HCT116 (cell line): ENCODE measurements at regions not wholly inside any gene's neighbourhood (a gene's known extent, or its start where the extent isn't known, plus 50 kb on each side); places are given as distances from the start of the nearest gene placed in this dataset.

Experiments used
- ATAC-seq: fragments of 200-7000 bp; cut with Tn5 transposase; 2 replicates; pipeline ENCODE4 v1.9.1; 2020; ENCODE audit warnings: mild to moderate bottlenecking, moderate library complexity
- BruUV-seq: library from RNA; stranded (reverse); fragments of 400-500 nt; replicated peaks from 2 replicates; lab custom pipeline; 2021; lab: Mats Ljungman, UMichigan
- CTCF ChIA-PET: fragments of 300-600 bp; sonication (Branson Sonifier 250); formaldehyde crosslinking; loops from one replicate; lab custom pipeline; 2021; ENCODE audit warnings: antibody characterized with exemption; lab: Charles Lee
- POLR2A ChIA-PET: fragments of 300-600, 350-600 bp; sonication (Branson Sonifier 250); formaldehyde crosslinking; loops from one replicate; lab custom pipeline; 2021; ENCODE audit warnings: antibody characterized with exemption; lab: Charles Lee
- RAD21 ChIA-PET, 2 experiments: fragments of 300-600 bp; sonication (Branson Sonifier 250); formaldehyde crosslinking; loops; one replicate each; lab custom pipeline; 2023; ENCODE audit warnings: low total read pairs in 2 of 2; ENCODE audit not compliant: uncharacterized antibody in 2 of 2, unreplicated experiment in 2 of 2, low non-redundant PET in 1 of 2; lab: Charles Lee
- DNase-seq: peaks from one replicate; pipeline ENCODE4 v3.0.0-alpha.2; 2010; ENCODE audit warnings: low read depth, low spot score
- H2AFZ ChIP-seq: fragments of 200-600 bp; shearing (Covaris generic), sonication (generic); 2 replicates; pipeline ENCODE4 v1.6.1; 2017; ENCODE audit warnings: low read depth, mixed run types, mixed read lengths, antibody characterized with exemption, low read length; ENCODE audit not compliant: poor library complexity, severe bottlenecking
- H3K27ac ChIP-seq: 2 replicates; pipeline ENCODE4 v1.5.1; 2012; ENCODE audit warnings: low read depth, low read length
- H3K27me3 ChIP-seq: fragments of 200-600 bp; sonication (generic); 2 replicates; pipeline ENCODE4 v1.6.1; 2016; ENCODE audit warnings: mixed run types, low read length, mixed read lengths; ENCODE audit not compliant: insufficient read depth
- H3K36me3 ChIP-seq, 2 experiments: fragments of 200-500 bp in 1 of 2; fragments of 200-600 bp in 1 of 2; sonication (Bioruptor generic) in 1 of 2; sonication (generic) in 1 of 2; 2 replicates each; pipeline versions ENCODE4 v1.5.1 to v1.6.1; 2014 to 2016; ENCODE audit warnings: low read length in 2 of 2, inconsistent platforms in 1 of 2, mixed read lengths in 1 of 2, mixed run types in 1 of 2; ENCODE audit not compliant: insufficient read depth in 2 of 2, control insufficient read depth in 1 of 2
- H3K4me1 ChIP-seq, 2 experiments: fragments of 200-600 bp in 1 of 2; sonication (generic) in 1 of 2; 2 replicates each; pipeline versions ENCODE4 v1.5.1 to v1.6.1; 2012 to 2017; ENCODE audit warnings: low read length in 2 of 2, inconsistent platforms in 1 of 2, mild to moderate bottlenecking in 1 of 2, mixed read lengths in 1 of 2, mixed run types in 1 of 2, moderate library complexity in 1 of 2; ENCODE audit not compliant: insufficient read depth in 2 of 2, control insufficient read depth in 1 of 2
- H3K4me2 ChIP-seq: fragments of 200-600 bp; sonication (generic); 2 replicates; pipeline ENCODE4 v1.6.1; 2017; ENCODE audit warnings: mixed run types, low read length, mixed read lengths
- H3K4me3 ChIP-seq, 2 experiments: fragments of 200-600 bp in 1 of 2; sonication (generic) in 1 of 2; replicated peaks in 1 of 2; 2 replicates each; pipeline ENCODE4 v1.5.1; 2011 to 2016; ENCODE audit warnings: low read length in 2 of 2, control low read depth in 1 of 2, low read depth in 1 of 2, mild to moderate bottlenecking in 1 of 2, mixed read lengths in 1 of 2, mixed run types in 1 of 2
- H3K79me2 ChIP-seq: fragments of 200-600 bp; sonication (generic); 2 replicates; pipeline ENCODE4 v1.6.1; 2017; ENCODE audit warnings: mild to moderate bottlenecking, mixed run types, low read length, moderate library complexity, mixed read lengths; ENCODE audit not compliant: insufficient read depth
- H3K9ac ChIP-seq: fragments of 200-600 bp; sonication (generic); 2 replicates; pipeline ENCODE4 v1.6.1; 2016; ENCODE audit warnings: low read length, mixed read lengths
- H3K9me2 ChIP-seq: fragments of 200-600 bp; sonication (generic), shearing (Covaris generic); 2 replicates; pipeline ENCODE4 v1.6.1; 2017; ENCODE audit warnings: mixed run types, mild to moderate bottlenecking, moderate library complexity; ENCODE audit not compliant: insufficient read depth
- H3K9me3 ChIP-seq, 2 experiments: fragments of 200-500 bp in 1 of 2; fragments of 200-600 bp in 1 of 2; sonication (Bioruptor generic) in 1 of 2; sonication (generic) in 1 of 2; 2 replicates each; pipeline ENCODE4 v1.6.1; 2014 to 2017; ENCODE audit warnings: low read length in 2 of 2, mixed read lengths in 2 of 2, inconsistent platforms in 1 of 2, low read depth in 1 of 2, mild to moderate bottlenecking in 1 of 2, mixed run types in 1 of 2, moderate library complexity in 1 of 2; ENCODE audit not compliant: control insufficient read depth in 1 of 2, insufficient read depth in 1 of 2
- H4K20me1 ChIP-seq: fragments of 200-600 bp; sonication (generic), shearing (Covaris generic); 2 replicates; pipeline ENCODE4 v1.6.1; 2017; ENCODE audit warnings: mixed run types, mild to moderate bottlenecking, moderate library complexity; ENCODE audit not compliant: insufficient read depth
- ATF3 ChIP-seq: IDR thresholded peaks from 2 replicates; pipeline ENCODE4 v1.6.1; 2012
- CBX3 ChIP-seq: IDR thresholded peaks from 2 replicates; pipeline ENCODE4 v1.6.1; 2012; ENCODE audit warnings: low read depth
- ELF1 ChIP-seq: IDR thresholded peaks from 2 replicates; pipeline ENCODE4 v1.6.1; 2012; ENCODE audit warnings: low read depth, borderline replicate concordance
- EZH2phosphoT487 ChIP-seq: fragments of 200-600 bp; IDR thresholded peaks from 2 replicates; pipeline ENCODE4 v1.6.1; 2018; ENCODE audit warnings: antibody characterized with exemption, borderline replicate concordance
- JUND ChIP-seq: IDR thresholded peaks from 2 replicates; pipeline ENCODE4 v1.6.1; 2012
- POLR2AphosphoS5 ChIP-seq: IDR thresholded peaks from 2 replicates; pipeline ENCODE4 v1.6.1; 2011; ENCODE audit warnings: mild to moderate bottlenecking, low read depth, low read length, moderate library complexity
- RAD21 ChIP-seq: IDR thresholded peaks from 2 replicates; pipeline ENCODE4 v1.6.1; 2012; ENCODE audit warnings: low read depth, mild to moderate bottlenecking
- REST ChIP-seq: IDR thresholded peaks from 2 replicates; pipeline ENCODE4 v1.6.1; 2012; ENCODE audit warnings: low read depth
- SP1 ChIP-seq: IDR thresholded peaks from 2 replicates; pipeline ENCODE4 v1.6.1; 2012; ENCODE audit warnings: low read depth
- SRF ChIP-seq: IDR thresholded peaks from 2 replicates; pipeline ENCODE4 v1.6.1; 2012; ENCODE audit warnings: low read depth
- YY1 ChIP-seq: IDR thresholded peaks from 2 replicates; pipeline ENCODE4 v1.6.1; 2011; ENCODE audit warnings: low read length, low read depth, moderate library complexity, mild to moderate bottlenecking; ENCODE audit not compliant: insufficient replicate concordance; ENCODE audit errors: extremely low read depth
- ZFX ChIP-seq: fragments of 450-650 bp; IDR thresholded peaks from 2 replicates; pipeline ENCODE4 v1.6.1; 2017
- ZNF274 ChIP-seq: fragments of 200-500 bp; sonication (Bioruptor generic); IDR thresholded peaks from 2 replicates; pipeline ENCODE4 v1.6.1; 2014; ENCODE audit warnings: mild to moderate bottlenecking, low read depth, low read length, inconsistent platforms
- intact Hi-C: fragments of 100-400 bp; cut with micrococcal nuclease; formaldehyde crosslinking; loops from 2 replicates; pipeline ENCODE4 v1.10.0; 2022

- Histone ChIP-seq H3K9me2 (no peaks in the 10 kb centered on the region), H3K27me3 (peaks cover 7% of the 10 kb centered on the region; the same call in 1 of the 2 replicates), H3K27ac (no peak overlapping the region), H3K36me3 (no peaks in the 10 kb centered on the region), H3K9me3 (no peaks in the 10 kb centered on the region), H3K9ac (no peak overlapping the region), H3K4me3 (no peak overlapping the region), H3K4me2 (no peak overlapping the region), H4K20me1 (no peaks in the 10 kb centered on the region), H3K79me2 (no peaks in the 10 kb centered on the region), H3K4me1 (no peaks in the 10 kb centered on the region; a peak in 1 of 4 replicates), H2AFZ (no peak overlapping the region)
- RAD21 ChIA-PET: no interaction called here
- intact Hi-C loops: no loop called here
- BruUV-seq: no TSS peak
- DNase-seq: no peak
- no peak for ATAC-seq
- POLR2A ChIA-PET: no interaction called here
- CTCF ChIA-PET: no interaction called here
- TF ChIP-seq ZNF274 (no peak), JUND (no peak), ELF1 (no peak), REST (no peak), CBX3 (no peak), YY1 (no peak), SP1 (no peak), ATF3 (no peak), ZFX (no peak), SRF (no peak), EZH2phosphoT487 (no peak), RAD21 (no peak), POLR2AphosphoS5 (no peak)
Measured at GRCh38 chr14:97388408-97388807, 591.2 kb downstream of the VRK1 start.
